ENCODE measurements at regions not wholly inside any gene's neighbourhood (a gene's known extent, or its start where the extent isn't known, plus 50 kb on each side); places are given as distances from the start of the nearest gene placed in this dataset.

DNA sequence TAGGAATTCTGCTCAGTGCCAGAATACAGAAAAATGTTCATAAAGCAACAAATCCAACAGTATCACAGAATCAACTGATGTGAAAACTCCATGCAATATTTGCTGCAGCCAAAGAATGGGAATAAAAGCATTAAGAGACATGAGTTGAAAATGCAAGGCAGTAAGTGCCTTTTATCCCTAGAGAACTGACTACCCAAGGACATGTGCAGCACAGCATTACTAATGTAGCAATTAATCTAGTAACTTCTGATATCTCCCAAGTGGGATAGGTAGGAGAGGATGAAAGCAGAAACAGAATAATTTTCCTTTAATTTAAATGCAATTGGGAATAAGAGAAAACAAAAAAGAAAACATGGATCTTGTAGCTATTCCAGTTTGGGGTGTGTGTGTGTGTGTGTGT is 497.5 kb upstream of the CBLB start:
- no peak for DNase-seq
- Histone ChIP-seq H3K4me1 (no peaks in the 10 kb centered on the region), H3K36me3 (no peaks in the 10 kb centered on the region), H3K27ac (no peak overlapping the region), H3K9me3 (no peaks in the 10 kb centered on the region), H3K27me3 (no peaks in the 10 kb centered on the region), H3K4me3 (no peak overlapping the region)
- TF ChIP-seq POLR2A (IDR thresholded peaks at IDR 0.05), result no peak
- no peak for TF ChIP-seq EP300 (IDR thresholded peaks at IDR 0.05)
- TF ChIP-seq, protein P1, sequence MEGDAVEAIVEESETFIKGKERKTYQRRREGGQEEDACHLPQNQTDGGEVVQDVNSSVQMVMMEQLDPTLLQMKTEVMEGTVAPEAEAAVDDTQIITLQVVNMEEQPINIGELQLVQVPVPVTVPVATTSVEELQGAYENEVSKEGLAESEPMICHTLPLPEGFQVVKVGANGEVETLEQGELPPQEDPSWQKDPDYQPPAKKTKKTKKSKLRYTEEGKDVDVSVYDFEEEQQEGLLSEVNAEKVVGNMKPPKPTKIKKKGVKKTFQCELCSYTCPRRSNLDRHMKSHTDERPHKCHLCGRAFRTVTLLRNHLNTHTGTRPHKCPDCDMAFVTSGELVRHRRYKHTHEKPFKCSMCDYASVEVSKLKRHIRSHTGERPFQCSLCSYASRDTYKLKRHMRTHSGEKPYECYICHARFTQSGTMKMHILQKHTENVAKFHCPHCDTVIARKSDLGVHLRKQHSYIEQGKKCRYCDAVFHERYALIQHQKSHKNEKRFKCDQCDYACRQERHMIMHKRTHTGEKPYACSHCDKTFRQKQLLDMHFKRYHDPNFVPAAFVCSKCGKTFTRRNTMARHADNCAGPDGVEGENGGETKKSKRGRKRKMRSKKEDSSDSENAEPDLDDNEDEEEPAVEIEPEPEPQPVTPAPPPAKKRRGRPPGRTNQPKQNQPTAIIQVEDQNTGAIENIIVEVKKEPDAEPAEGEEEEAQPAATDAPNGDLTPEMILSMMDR (IDR thresholded peaks at IDR 0.05), result no peak
- TF ChIP-seq POLR2AphosphoS5 (IDR thresholded peaks at IDR 0.05), result no peak
- ATAC-seq (ENCODE audit: low FRiP score in 2 of 2), result no peak

DNA sequence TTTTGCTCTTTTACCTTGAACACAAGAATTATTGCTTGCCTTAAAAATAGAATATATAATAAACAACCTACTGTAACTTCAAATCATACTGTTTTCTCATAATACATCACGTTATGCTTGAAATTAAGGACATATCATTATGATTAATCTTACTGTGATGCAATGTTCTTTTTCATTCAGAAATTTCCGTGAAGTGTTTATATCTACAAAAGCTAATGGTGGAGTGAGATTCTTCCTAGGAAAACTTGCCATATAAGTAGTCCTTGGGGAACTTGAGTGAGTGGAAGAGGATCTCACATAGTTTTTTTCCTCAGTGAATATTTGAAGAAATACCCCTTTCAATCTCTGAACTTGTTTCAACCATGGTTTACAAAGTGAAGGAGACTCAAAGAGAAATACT is 498.7 kb upstream of the CBLB start:
- no peak overlapping the region for H3K27ac ChIP-seq
- H3K4me1 ChIP-seq, result no peaks in the 10 kb centered on the region
- no peaks in the 10 kb centered on the region for H3K36me3 ChIP-seq
- H3K4me3 ChIP-seq, result no peak overlapping the region
- WGBS, 2 donors, result 64 to 67% methylated on average over 2 of the region's 2 CpGs
- H3K9me3 ChIP-seq, result no peaks in the 10 kb centered on the region
- DNase-seq (no peak), ATAC-seq (ENCODE audit: low FRiP score in 2 of 2) (no peak)
- H3K27me3 ChIP-seq, result no peaks in the 10 kb centered on the region
- TF ChIP-seq EP300 (IDR thresholded peaks at IDR 0.05), result no peak
- TF ChIP-seq, protein P1 (IDR thresholded peaks at IDR 0.05), result no peak
- TF ChIP-seq POLR2A (IDR thresholded peaks at IDR 0.05), result no peak
- no peak for TF ChIP-seq POLR2AphosphoS5 (IDR thresholded peaks at IDR 0.05)

DNA sequence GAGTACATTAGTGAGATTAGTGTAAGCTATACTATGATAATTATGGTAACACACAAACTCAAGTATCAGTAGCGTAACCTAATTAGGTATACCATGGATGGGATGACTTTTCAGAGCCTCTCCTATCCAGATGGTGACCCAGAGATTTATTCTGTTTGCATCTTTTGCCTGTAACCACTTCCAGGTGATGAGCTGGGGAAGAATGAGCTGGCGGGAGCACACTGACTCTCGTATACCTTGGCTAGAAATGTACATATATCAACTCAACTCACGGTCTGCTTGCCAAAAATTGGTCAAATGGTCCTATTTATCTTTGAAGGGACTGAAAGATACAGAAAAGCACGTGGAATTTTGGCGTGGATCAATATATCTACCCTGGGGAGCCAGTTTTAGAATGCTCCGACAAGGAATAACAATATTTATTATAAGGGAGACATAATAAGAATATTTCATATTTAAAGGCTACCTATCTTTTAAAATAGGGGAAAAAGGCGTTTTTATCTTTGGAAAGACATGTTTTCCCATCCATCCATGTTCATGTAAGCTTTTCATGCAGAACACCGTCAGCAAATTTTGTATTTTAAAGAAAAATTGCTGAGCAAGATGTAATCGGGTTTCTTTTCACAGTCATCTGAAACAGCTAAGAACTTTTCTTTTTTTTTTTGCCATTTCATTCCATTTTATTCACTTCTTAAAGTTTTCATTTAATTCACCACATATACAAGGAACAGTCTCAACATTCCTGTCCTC is 502.6 kb upstream of the CBLB start:
- no peaks in the 10 kb centered on the region for H3K9me3 ChIP-seq
- H3K36me3 ChIP-seq, result no peaks in the 10 kb centered on the region
- 76 to 83% methylated on average over 10 of the region's 10 CpGs for WGBS, 2 donors
- no peak overlapping the region for H3K27ac ChIP-seq
- no peaks in the 10 kb centered on the region for H3K27me3 ChIP-seq
- DNase-seq (no peak), ATAC-seq (ENCODE audit: low FRiP score in 2 of 2) (no peak)
- no peaks in the 10 kb centered on the region for H3K4me1 ChIP-seq
- TF ChIP-seq POLR2AphosphoS5 (IDR thresholded peaks at IDR 0.05) (no peak), POLR2A (IDR thresholded peaks at IDR 0.05) (no peak), EP300 (IDR thresholded peaks at IDR 0.05) (no peak)
- TF ChIP-seq, protein P1 (IDR thresholded peaks at IDR 0.05), result no peak
- no peak overlapping the region for H3K4me3 ChIP-seq

DNA sequence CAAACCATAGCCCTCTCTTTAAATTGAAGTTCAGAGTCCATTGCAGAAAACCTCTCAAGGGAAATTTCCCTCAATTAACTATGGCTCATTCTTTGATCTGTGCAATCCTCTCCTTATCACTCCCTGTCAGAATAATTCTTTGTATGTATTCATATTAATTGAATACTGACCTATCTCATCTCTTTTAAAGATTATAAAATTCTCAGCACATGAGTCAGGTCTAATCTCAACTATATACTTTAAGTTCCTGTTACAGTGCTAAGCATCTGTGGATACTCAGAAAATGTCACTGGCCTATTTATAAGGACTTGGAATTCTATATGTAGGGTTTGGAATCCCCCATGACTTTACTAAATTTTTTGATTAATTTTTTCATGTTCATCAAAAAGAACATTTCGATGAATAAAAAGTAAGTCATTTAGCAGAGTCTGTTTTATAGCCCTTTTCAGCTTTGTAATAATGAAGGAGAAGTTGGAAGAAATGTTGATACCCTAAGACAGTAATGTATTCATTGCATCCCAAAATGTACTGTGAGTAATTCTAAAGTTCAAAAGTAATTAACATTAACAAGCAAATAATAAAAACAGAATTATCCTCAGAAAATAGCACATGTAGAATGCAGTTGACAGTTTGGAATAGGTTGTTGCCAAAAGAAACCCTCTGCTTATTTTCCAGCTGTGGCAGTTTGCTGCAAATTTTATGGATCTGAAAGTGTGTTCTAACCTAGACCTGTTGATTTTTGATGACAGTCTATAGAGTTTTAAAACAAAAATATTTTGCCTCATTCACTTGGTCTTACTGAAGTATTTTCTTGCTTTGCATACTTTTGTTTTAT is 503.4 kb upstream of the CBLB start:
- TF ChIP-seq POLR2A (IDR thresholded peaks at IDR 0.05), result no peak
- TF ChIP-seq EP300 (IDR thresholded peaks at IDR 0.05), result no peak
- TF ChIP-seq, protein P1 (IDR thresholded peaks at IDR 0.05), result no peak
- no peak for TF ChIP-seq POLR2AphosphoS5 (IDR thresholded peaks at IDR 0.05)
- 84 to 94% methylated on average over 1 of the region's 1 CpG for WGBS, 2 donors
- Histone ChIP-seq H3K4me1 (no peaks in the 10 kb centered on the region), H3K4me3 (no peak overlapping the region), H3K36me3 (no peaks in the 10 kb centered on the region), H3K9me3 (no peaks in the 10 kb centered on the region), H3K27ac (no peak overlapping the region), H3K27me3 (no peaks in the 10 kb centered on the region)
- ATAC-seq (ENCODE audit: low FRiP score in 2 of 2), result no peak
- DNase-seq, result no peak

All from upper lobe of left lung (tissue), 6 donors.